ENCODE measurements at regions not wholly inside any gene's neighbourhood (a gene's known extent, or its start where the extent isn't known, plus 50 kb on each side); places are given as distances from the start of the nearest gene placed in this dataset.

- TF ChIP-seq, protein P1, sequence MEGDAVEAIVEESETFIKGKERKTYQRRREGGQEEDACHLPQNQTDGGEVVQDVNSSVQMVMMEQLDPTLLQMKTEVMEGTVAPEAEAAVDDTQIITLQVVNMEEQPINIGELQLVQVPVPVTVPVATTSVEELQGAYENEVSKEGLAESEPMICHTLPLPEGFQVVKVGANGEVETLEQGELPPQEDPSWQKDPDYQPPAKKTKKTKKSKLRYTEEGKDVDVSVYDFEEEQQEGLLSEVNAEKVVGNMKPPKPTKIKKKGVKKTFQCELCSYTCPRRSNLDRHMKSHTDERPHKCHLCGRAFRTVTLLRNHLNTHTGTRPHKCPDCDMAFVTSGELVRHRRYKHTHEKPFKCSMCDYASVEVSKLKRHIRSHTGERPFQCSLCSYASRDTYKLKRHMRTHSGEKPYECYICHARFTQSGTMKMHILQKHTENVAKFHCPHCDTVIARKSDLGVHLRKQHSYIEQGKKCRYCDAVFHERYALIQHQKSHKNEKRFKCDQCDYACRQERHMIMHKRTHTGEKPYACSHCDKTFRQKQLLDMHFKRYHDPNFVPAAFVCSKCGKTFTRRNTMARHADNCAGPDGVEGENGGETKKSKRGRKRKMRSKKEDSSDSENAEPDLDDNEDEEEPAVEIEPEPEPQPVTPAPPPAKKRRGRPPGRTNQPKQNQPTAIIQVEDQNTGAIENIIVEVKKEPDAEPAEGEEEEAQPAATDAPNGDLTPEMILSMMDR (IDR thresholded peaks at IDR 0.05): no peak
- TF ChIP-seq POLR2A (IDR thresholded peaks at IDR 0.05): no peak
Observed at GRCh38 chr5:117027384-117027783, 452.8 kb upstream of the SEMA6A start.

Measured in Peyer's patch (tissue), 4 donors.